ENCODE measurements at regions not wholly inside any gene's neighbourhood (a gene's known extent, or its start where the extent isn't known, plus 50 kb on each side); places are given as distances from the start of the nearest gene placed in this dataset.

DNA sequence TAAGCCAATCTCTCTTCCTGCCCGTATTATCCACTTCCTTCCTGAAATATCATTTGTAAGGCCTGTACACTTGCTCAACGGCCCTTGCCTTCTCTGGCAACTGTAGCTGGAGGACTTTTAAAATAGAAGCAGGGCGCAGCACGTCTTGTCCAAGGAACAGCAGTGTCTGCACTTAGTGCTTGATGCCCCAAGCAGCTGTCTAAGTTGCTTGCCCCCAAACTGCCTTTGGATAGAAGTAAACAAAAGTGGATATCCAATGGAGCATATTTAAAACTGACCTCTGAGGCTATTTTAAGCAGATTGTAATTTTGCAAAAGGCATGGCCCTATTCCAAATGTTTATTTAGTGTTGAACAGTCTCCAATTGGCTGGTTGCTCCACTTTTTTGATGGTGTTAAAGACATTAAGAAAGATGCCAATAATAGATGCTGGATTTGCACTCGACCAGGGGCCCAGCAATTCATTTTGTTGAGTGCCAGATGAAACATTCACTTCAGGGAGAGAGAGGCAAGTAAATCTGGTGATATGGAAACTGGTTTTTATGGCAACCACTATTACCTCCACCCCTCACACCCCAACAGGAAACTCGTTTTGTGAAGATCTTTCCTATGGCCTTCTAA lies 526.8 kb upstream of the TBL1XR1 start:
- DNase-seq, result no peak

- DNase-seq, result no peak
These were observed 527.9 kb upstream of the TBL1XR1 start for GRCh38 chr3:177725165-177725564.

- DNase-seq, result no peak
These were observed 529.5 kb upstream of the TBL1XR1 start for GRCh38 chr3:177726807-177727206.

- no peak for DNase-seq
These were observed 532.8 kb upstream of the TBL1XR1 start for GRCh38 chr3:177729956-177730681.

DNA sequence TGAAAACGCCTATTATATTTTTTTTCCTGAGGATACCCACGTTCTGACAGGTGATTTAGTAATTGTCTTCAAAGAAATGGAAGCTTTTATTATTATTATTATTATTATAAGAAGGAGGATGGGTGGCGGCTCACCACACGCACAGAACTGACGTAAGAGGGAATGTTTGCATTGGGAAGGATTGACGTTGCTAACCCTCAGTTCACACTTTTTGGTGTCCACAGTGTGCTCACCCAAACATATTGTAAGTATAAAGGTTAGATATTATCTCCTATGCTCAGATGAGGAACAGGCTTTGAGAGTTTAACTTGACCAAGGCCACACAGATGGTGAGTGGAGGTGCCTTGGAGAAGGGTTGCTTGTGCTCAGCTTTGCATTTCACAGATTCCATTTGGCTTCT lies 533.5 kb upstream of the TBL1XR1 start:
- no peak for DNase-seq

- DNase-seq, result no peak
These were observed 534.5 kb upstream of the TBL1XR1 start for GRCh38 chr3:177731644-177732268.

- DNase-seq, result no peak
These were observed 536.0 kb upstream of the TBL1XR1 start for GRCh38 chr3:177733233-177733632.

DNA sequence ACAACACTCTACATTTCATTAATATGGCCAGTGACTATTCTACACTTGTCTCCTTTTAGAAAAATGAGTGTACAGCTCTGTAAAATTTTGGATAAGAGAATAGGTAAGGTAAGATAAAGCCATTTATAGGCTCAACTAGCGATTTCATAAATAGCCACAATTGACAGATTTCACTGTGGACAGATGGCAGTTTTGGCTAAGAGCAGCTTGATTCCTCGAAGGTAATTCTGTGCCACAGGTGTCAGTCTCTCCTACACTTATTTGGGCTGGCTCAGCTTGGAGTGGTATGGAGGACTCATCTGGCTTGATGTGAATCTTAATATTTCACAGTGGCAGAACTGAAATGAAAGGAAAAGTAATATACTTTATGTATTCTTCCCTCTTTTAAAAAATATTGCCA lies 536.7 kb upstream of the TBL1XR1 start:
- no peak for DNase-seq

GRCh38 chr3:177735431-177735830 lies 538.1 kb upstream of the TBL1XR1 start:
- DNase-seq, result no peak

DNA sequence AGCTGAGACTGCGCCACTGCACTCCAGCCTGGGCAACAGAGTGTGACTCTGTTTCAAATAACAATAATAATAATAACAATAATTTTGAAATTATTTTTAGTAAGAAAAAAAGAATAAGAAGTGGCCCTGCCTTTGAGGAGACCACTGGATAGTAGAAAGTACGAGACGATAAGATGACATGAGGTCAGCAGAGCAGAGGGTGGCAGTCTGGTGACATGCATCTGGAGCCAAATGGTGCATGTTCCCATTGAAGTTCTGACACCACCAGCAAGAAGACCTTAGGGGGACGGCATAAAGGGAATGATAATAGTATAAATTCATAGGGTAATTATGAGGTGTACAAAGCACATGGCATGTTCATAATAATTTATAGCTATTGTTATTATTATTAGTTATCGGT lies 542.2 kb upstream of the TBL1XR1 start:
- DNase-seq, result no peak

DNA sequence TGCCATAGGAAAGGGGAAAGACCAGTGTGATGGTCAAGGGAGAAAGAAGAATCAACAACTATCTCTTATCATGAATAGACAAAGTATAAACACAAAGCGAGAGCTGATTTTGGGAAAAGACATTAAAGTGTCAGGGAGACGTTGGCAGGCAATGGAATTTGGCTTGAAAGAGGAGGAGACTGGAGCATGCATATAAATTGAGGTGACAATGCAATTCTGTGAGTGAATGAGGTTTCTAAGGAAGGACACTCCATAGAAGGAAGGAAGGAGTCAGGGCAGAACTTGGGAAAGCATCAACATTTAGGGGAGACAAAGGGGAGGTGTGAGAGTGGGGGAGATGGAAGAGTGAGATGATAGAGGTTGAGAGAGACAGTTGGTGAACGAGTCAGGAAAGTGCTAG lies 543.0 kb upstream of the TBL1XR1 start:
- DNase-seq, result no peak

- DNase-seq, result no peak
These were observed 545.0 kb upstream of the TBL1XR1 start for GRCh38 chr3:177742273-177742672.

DNA sequence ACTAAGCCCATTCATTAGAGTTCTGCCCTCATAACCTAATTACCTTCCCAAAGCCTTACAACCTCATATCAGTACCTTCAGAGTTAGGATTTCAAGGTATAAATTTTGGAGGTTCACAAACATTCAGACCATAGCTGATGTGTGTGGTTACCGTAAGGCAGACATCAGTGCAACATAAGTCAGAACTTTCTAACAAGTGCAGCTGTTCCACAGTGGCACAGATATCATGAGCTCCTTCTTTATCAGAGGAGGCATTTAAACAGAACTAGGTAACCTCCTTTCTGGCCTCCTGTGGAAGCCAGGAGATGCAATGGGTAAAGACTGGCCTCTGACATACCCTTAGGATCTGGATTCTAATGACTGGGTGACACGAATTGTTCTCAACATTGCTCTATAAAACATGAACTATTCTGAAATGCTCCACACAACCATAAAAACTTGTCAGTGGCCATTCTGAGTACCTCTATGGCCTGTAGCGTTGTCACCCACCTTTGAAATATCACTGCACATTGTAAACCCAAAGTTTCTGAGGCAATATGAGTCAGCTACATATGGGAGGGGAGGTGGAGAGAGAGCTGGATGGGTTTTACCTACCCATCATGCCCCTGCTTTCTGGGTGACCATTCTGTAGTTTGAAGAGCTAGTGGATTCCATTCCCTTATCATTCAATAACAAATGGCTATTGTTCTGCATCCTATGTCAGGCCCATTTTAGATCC lies 546.0 kb upstream of the TBL1XR1 start:
- DNase-seq, result no peak

GRCh38 chr3:177744873-177745606 lies 547.8 kb upstream of the TBL1XR1 start:
- no peak for DNase-seq

DNA sequence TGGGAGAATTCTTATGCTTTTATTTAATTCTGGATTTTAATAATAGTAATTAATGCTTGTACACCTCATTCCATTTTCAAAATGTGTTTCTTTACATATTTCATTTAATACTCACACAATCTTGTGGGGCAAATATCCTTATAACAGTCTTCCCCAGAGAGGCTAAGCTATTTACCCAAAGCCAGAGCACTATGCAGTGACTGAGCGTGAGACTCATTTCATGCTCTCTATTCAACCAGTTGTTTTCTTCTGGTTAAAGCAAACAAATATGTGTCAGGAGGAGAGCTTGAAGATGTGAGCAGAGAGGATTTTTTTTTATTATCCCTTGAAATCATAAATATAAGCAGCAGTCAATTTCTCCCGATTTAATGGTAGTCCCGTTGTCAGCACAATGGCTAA lies 548.3 kb upstream of the TBL1XR1 start:
- DNase-seq, result no peak

GRCh38 chr3:177746337-177746933 lies 549.2 kb upstream of the TBL1XR1 start:
- DNase-seq, result no peak

DNA sequence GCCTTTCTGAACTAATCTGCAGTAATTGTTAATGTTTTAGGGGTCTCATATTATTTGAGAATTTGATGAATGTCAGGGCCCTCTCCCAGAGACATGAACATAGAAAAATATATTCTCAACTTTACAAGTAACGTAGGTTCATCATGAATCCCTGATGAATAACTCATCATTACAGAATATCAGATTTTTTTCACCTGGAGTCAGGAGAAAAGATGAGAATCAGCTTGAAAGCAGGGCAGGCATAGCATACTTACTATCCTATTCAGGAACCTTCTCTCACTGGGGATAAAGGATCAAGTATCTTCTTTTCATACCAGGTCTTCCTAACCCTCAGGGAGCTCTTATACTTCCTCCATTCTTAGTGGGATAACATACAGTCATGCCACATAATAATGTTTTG lies 552.6 kb upstream of the TBL1XR1 start:
- DNase-seq, result no peak

- DNase-seq, result no peak
These were observed 553.2 kb upstream of the TBL1XR1 start for GRCh38 chr3:177750436-177750835.

GRCh38 chr3:177751770-177752169 lies 554.5 kb upstream of the TBL1XR1 start:
- DNase-seq, result no peak

GRCh38 chr3:177752831-177753230 lies 555.5 kb upstream of the TBL1XR1 start:
- no peak for DNase-seq

DNA sequence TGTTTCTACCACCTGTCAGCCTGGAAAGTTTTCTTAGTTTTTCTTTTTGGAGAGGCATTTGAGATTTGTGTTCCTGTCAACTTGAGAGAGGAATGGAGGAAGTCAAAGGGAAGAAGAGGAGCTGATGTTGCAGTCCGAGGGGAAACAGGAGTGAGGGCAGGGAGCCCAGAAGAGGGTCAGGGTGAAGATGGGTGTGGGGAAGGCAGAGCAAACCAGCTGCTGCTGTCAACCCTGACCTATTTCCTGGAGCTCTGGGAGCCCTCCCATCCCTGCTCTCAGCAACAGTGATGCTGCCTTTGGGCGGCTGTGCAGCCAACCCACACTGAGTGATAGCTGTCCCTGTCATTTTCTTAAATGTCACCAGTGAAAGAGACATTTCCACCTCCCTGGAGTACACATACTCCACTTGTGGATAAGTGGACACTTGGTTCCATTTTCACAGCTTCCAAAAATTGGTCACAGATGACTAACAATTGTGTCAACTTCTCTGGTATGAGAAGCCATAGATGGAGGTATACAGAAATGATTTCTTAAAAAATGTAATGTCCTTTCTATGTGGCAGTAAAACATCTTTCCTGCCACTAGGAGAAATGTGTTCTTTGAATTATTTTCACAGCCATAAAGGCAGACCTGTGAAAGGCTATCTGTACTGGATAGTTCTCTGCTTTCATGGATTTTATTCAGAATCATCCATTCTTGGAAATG lies 556.3 kb upstream of the TBL1XR1 start:
- no peak for DNase-seq

DNA sequence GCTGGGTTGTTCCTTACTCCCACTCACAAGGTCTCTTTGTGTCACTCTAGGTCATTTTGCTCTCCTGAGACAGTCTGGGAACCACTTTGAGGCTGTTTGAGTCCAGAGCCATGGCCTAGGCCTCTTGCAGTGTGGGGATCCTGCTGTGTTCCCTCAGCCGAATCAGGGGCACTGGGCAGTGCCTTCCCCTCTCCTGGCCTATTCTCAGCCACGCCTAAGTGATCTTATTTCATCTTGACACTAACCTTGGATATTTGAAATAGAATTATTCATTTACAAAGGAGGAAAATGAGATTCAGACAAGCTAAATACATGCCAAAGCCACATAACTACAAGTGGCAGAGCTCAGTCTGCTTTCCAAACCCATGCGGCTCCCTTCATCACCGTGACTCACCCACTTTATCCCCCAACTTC lies 557.2 kb upstream of the TBL1XR1 start:
- DNase-seq, result no peak

Measured in stimulated activated CD4-positive, alpha-beta T cell treated with anti-CD3 and anti-CD28 coated beads, Interleukin-1b, Interleukin-23, amount 100 ng/mL, for 48 hours (primary cell).